Naive B cell (primary cell): ENCODE measurements at regions not wholly inside any gene's neighbourhood (a gene's known extent, or its start where the extent isn't known, plus 50 kb on each side); places are given as distances from the start of the nearest gene placed in this dataset.
"Not testable (repeated sequence)": the region's sequence is repeated elsewhere in the genome, so short reads cannot be mapped to it uniquely, and the experiment has no call there.

Experiments used
- ATAC-seq, 2 donors: fragments of 150-1000 bp; cut with Tn5 transposase; 2 replicates each; pipeline ENCODE4 v1.10.0; 2021; ENCODE audit warnings: low read depth in 2 of 2, mild to moderate bottlenecking in 2 of 2, moderate library complexity in 2 of 2
- DNase-seq: peaks from one replicate; pipeline ENCODE4 v3.0.0; 2022
- H3K27ac Mint-ChIP-seq, 6 donors: one replicate each; pipeline ENCODE4 v1.8.0; 2020 to 2022; ENCODE audit warnings: mild to moderate bottlenecking in 6 of 6, mixed read lengths in 6 of 6, moderate library complexity in 5 of 6, inconsistent platforms in 2 of 6
- H3K27me3 Mint-ChIP-seq, 3 donors: one replicate each; pipeline ENCODE4 v1.8.0; 2021 to 2022; ENCODE audit warnings: mixed read lengths in 3 of 3, mild to moderate bottlenecking in 1 of 3
- H3K36me3 Mint-ChIP-seq, 2 donors: one replicate each; pipeline ENCODE4 v1.8.0; 2020 to 2022; ENCODE audit warnings: mixed read lengths in 2 of 2, inconsistent platforms in 1 of 2, mild to moderate bottlenecking in 1 of 2
- H3K4me1 Mint-ChIP-seq, 3 donors: one replicate each; pipeline ENCODE4 v1.8.0; 2020 to 2022; ENCODE audit warnings: mixed read lengths in 3 of 3, inconsistent platforms in 1 of 3, mild to moderate bottlenecking in 1 of 3, moderate library complexity in 1 of 3
- H3K4me3 Mint-ChIP-seq, 8 donors: one replicate each; pipeline ENCODE4 v1.8.0; 2020 to 2022; ENCODE audit warnings: mild to moderate bottlenecking in 8 of 8, mixed read lengths in 8 of 8, moderate library complexity in 8 of 8, inconsistent platforms in 2 of 8
- H3K9me3 Mint-ChIP-seq, 7 donors: one replicate each; pipeline ENCODE4 v1.8.0; 2020 to 2022; ENCODE audit warnings: mixed read lengths in 7 of 7, mild to moderate bottlenecking in 5 of 7, inconsistent platforms in 2 of 7, moderate library complexity in 1 of 7

- Mint-ChIP-seq H3K4me1 (no peaks in the 10 kb centered on the region), H3K27ac (no peak overlapping the region), H3K4me3 (no peak overlapping the region), H3K27me3 (peaks cover 0 to 11% (median 8%) of the 10 kb centered on the region in 3 donors), H3K36me3 (peaks cover 0 to 6% of the 10 kb centered on the region in 2 donors), H3K9me3 (peaks cover 3 to 9% (median 6%) of the 10 kb centered on the region in 7 donors)
- ATAC-seq: no peak
- no peak for DNase-seq
Measured at GRCh38 chr5:53792338-53792737, 231.9 kb downstream of the NDUFS4 start.

GRCh38 chr5:53799644-53800043, 239.2 kb downstream of the NDUFS4 start:
- H3K4me3 Mint-ChIP-seq, H3K36me3 Mint-ChIP-seq, H3K4me1 Mint-ChIP-seq, ATAC-seq, H3K27ac Mint-ChIP-seq, DNase-seq: not testable (repeated sequence)
- Mint-ChIP-seq H3K9me3 (peaks cover 4 to 18% (median 10%) of the 10 kb centered on the region in 7 donors), H3K27me3 (peaks cover 0 to 17% (median 10%) of the 10 kb centered on the region in 3 donors)

GRCh38 chr5:53808392-53808791, 248.0 kb downstream of the NDUFS4 start:
- not testable (repeated sequence) for H3K4me1 Mint-ChIP-seq, H3K27ac Mint-ChIP-seq, H3K36me3 Mint-ChIP-seq, DNase-seq, H3K4me3 Mint-ChIP-seq, H3K27me3 Mint-ChIP-seq, ATAC-seq
- peaks cover 2 to 22% (median 5%) of the 10 kb centered on the region in 7 donors for H3K9me3 Mint-ChIP-seq

- no peak overlapping the region for H3K4me3 Mint-ChIP-seq
- H3K4me1 Mint-ChIP-seq: peaks cover 0 to 4% (median 0%) of the 10 kb centered on the region in 3 donors
- peak overlapping the region in 1 of 6 donors; percentile 81 for H3K27ac Mint-ChIP-seq
- H3K27me3 Mint-ChIP-seq: peaks cover 4 to 15% (median 12%) of the 10 kb centered on the region in 3 donors
- DNase-seq (no peak), ATAC-seq (no peak)
- no peaks in the 10 kb centered on the region for H3K36me3 Mint-ChIP-seq
- H3K9me3 Mint-ChIP-seq: peaks cover 0 to 2% (median 0%) of the 10 kb centered on the region in 7 donors
Measured at GRCh38 chr5:53814819-53815218, 254.4 kb downstream of the NDUFS4 start.

GRCh38 chr5:53815471-53815870, 255.0 kb downstream of the NDUFS4 start:
- H3K27ac Mint-ChIP-seq: no peak overlapping the region
- DNase-seq: no peak
- H3K4me1 Mint-ChIP-seq: peaks cover 0 to 4% (median 0%) of the 10 kb centered on the region in 3 donors
- no peaks in the 10 kb centered on the region for H3K36me3 Mint-ChIP-seq
- peaks cover 0 to 2% (median 0%) of the 10 kb centered on the region in 7 donors for H3K9me3 Mint-ChIP-seq
- peaks cover 4 to 15% (median 12%) of the 10 kb centered on the region in 3 donors for H3K27me3 Mint-ChIP-seq
- no peak for ATAC-seq
- H3K4me3 Mint-ChIP-seq: no peak overlapping the region

GRCh38 chr5:53817183-53817582, 256.7 kb downstream of the NDUFS4 start:
- no peak overlapping the region for H3K4me3 Mint-ChIP-seq
- peaks cover 4 to 15% (median 12%) of the 10 kb centered on the region in 3 donors for H3K27me3 Mint-ChIP-seq
- no peak overlapping the region for H3K27ac Mint-ChIP-seq
- no peaks in the 10 kb centered on the region for H3K9me3 Mint-ChIP-seq
- ATAC-seq: no peak
- no peaks in the 10 kb centered on the region for H3K36me3 Mint-ChIP-seq
- peaks cover 0 to 4% (median 0%) of the 10 kb centered on the region in 3 donors for H3K4me1 Mint-ChIP-seq
- no peak for DNase-seq

GRCh38 chr5:53819482-53819881, 259.0 kb downstream of the NDUFS4 start:
- H3K4me1 Mint-ChIP-seq: peaks cover 0 to 4% (median 0%) of the 10 kb centered on the region in 3 donors
- no peaks in the 10 kb centered on the region for H3K9me3 Mint-ChIP-seq
- ATAC-seq (no peak), DNase-seq (no peak)
- no peak overlapping the region for H3K27ac Mint-ChIP-seq
- H3K36me3 Mint-ChIP-seq: no peaks in the 10 kb centered on the region
- peaks cover 4 to 15% (median 12%) of the 10 kb centered on the region in 3 donors for H3K27me3 Mint-ChIP-seq
- no peak overlapping the region for H3K4me3 Mint-ChIP-seq

- Mint-ChIP-seq H3K36me3 (no peaks in the 10 kb centered on the region), H3K27me3 (peaks cover 4 to 15% (median 12%) of the 10 kb centered on the region in 3 donors), H3K4me3 (no peak overlapping the region), H3K4me1 (no peaks in the 10 kb centered on the region), H3K27ac (no peak overlapping the region), H3K9me3 (no peaks in the 10 kb centered on the region)
- no peak for DNase-seq
- no peak for ATAC-seq
Measured at GRCh38 chr5:53820119-53820801, 259.8 kb downstream of the NDUFS4 start.

- ATAC-seq: no peak
- H3K27me3 Mint-ChIP-seq: peaks cover 5 to 15% (median 12%) of the 10 kb centered on the region in 3 donors
Measured at GRCh38 chr5:53820802-53821171, 260.3 kb downstream of the NDUFS4 start.

GRCh38 chr5:53825016-53825415, 264.6 kb downstream of the NDUFS4 start:
- peaks cover 0 to 6% (median 0%) of the 10 kb centered on the region in 7 donors for H3K9me3 Mint-ChIP-seq
- ATAC-seq (no peak), DNase-seq (no peak)
- no peaks in the 10 kb centered on the region for H3K4me1 Mint-ChIP-seq
- peaks cover 0 to 6% (median 0%) of the 10 kb centered on the region in 3 donors for H3K27me3 Mint-ChIP-seq
- no peak overlapping the region for H3K4me3 Mint-ChIP-seq
- no peaks in the 10 kb centered on the region for H3K36me3 Mint-ChIP-seq
- H3K27ac Mint-ChIP-seq: no peak overlapping the region

More at GRCh38 chr5:53820802-53821171, 260.3 kb downstream of the NDUFS4 start:
- no peak overlapping the region for H3K27ac Mint-ChIP-seq
- H3K4me3 Mint-ChIP-seq: no peak overlapping the region
- H3K36me3 Mint-ChIP-seq: no peaks in the 10 kb centered on the region
- no peaks in the 10 kb centered on the region for H3K4me1 Mint-ChIP-seq
- H3K9me3 Mint-ChIP-seq: no peaks in the 10 kb centered on the region
- DNase-seq: no peak

GRCh38 chr5:53825926-53826325, 265.5 kb downstream of the NDUFS4 start:
- no peaks in the 10 kb centered on the region for H3K4me1 Mint-ChIP-seq
- H3K36me3 Mint-ChIP-seq: no peaks in the 10 kb centered on the region
- no peak for DNase-seq
- ATAC-seq: no peak
- peaks cover 0 to 6% (median 0%) of the 10 kb centered on the region in 3 donors for H3K27me3 Mint-ChIP-seq
- H3K4me3 Mint-ChIP-seq: no peak overlapping the region
- peak overlapping the region in 1 of 6 donors; percentile 0 for H3K27ac Mint-ChIP-seq
- peaks cover 0 to 12% (median 2%) of the 10 kb centered on the region in 7 donors for H3K9me3 Mint-ChIP-seq

GRCh38 chr5:53826504-53826903, 266.1 kb downstream of the NDUFS4 start:
- H3K9me3 Mint-ChIP-seq: peaks cover 0 to 18% (median 2%) of the 10 kb centered on the region in 7 donors
- H3K4me3 Mint-ChIP-seq: no peak overlapping the region
- peaks cover 0 to 6% (median 0%) of the 10 kb centered on the region in 3 donors for H3K27me3 Mint-ChIP-seq
- DNase-seq (no peak), ATAC-seq (no peak)
- H3K4me1 Mint-ChIP-seq: no peaks in the 10 kb centered on the region
- no peaks in the 10 kb centered on the region for H3K36me3 Mint-ChIP-seq
- no peak overlapping the region for H3K27ac Mint-ChIP-seq

- peaks cover 0 to 18% (median 3%) of the 10 kb centered on the region in 7 donors for H3K9me3 Mint-ChIP-seq
- no peak overlapping the region for H3K27ac Mint-ChIP-seq
- no peaks in the 10 kb centered on the region for H3K36me3 Mint-ChIP-seq
- H3K4me3 Mint-ChIP-seq: no peak overlapping the region
- DNase-seq (no peak), ATAC-seq (no peak)
- H3K27me3 Mint-ChIP-seq: peaks cover 0 to 6% (median 0%) of the 10 kb centered on the region in 3 donors
- no peaks in the 10 kb centered on the region for H3K4me1 Mint-ChIP-seq
Measured at GRCh38 chr5:53827211-53827651, 266.8 kb downstream of the NDUFS4 start.

- Mint-ChIP-seq H3K27me3 (no peaks in the 10 kb centered on the region), H3K27ac (no peak overlapping the region), H3K9me3 (peaks cover 0 to 18% (median 5%) of the 10 kb centered on the region in 7 donors), H3K36me3 (no peaks in the 10 kb centered on the region), H3K4me3 (no peak overlapping the region), H3K4me1 (no peaks in the 10 kb centered on the region)
- DNase-seq (no peak), ATAC-seq (no peak)
Measured at GRCh38 chr5:53831496-53831895, 271.1 kb downstream of the NDUFS4 start.
